Natural killer cell (primary cell): ENCODE measurements at regions not wholly inside any gene's neighbourhood (a gene's known extent, or its start where the extent isn't known, plus 50 kb on each side); places are given as distances from the start of the nearest gene placed in this dataset.

Experiments
- ATAC-seq, 3 donors: fragments of 150-1000 bp in 2 of 3; fragments of 200-7000 bp in 1 of 3; cut with Tn5 transposase; 1 replicate in 1 of 3; 2 replicates in 2 of 3; pipeline ENCODE4 v1.10.0; 2021; ENCODE audit warnings: mild to moderate bottlenecking in 2 of 3, moderate library complexity in 2 of 3
- DNase-seq, 2 donors: peaks; one replicate each; pipeline versions ENCODE4 v3.0.0 to v3.0.0-alpha.2; 2013 to 2021; ENCODE audit warnings: mixed read lengths in 1 of 2
- H3K27ac ChIP-seq: one replicate; pipeline ENCODE4 v1.5.1; 2013; ENCODE audit warnings: mild to moderate bottlenecking, low read length
- H3K27me3 ChIP-seq: one replicate; pipeline ENCODE4 v1.6.1; 2013; ENCODE audit warnings: low read length; ENCODE audit not compliant: control insufficient read depth, insufficient read depth
- H3K36me3 ChIP-seq: one replicate; pipeline ENCODE4 v1.6.1; 2013; ENCODE audit warnings: low read length; ENCODE audit not compliant: control insufficient read depth, insufficient read depth
- H3K4me1 ChIP-seq: one replicate; pipeline ENCODE4 v1.6.1; 2013; ENCODE audit warnings: low read length; ENCODE audit not compliant: control insufficient read depth, insufficient read depth
- H3K4me3 ChIP-seq: one replicate; pipeline ENCODE4 v1.5.1; 2013; ENCODE audit warnings: low read length
- H3K9me3 ChIP-seq: one replicate; pipeline ENCODE4 v1.6.1; 2013; ENCODE audit warnings: low read length; ENCODE audit not compliant: control insufficient read depth, insufficient read depth
- H3K27ac Mint-ChIP-seq, 2 donors: one replicate each; pipeline ENCODE4 v1.8.0; 2022; ENCODE audit warnings: mild to moderate bottlenecking in 2 of 2, mixed read lengths in 2 of 2, moderate library complexity in 1 of 2
- H3K27me3 Mint-ChIP-seq, 2 donors: one replicate each; pipeline ENCODE4 v1.8.0; 2022; ENCODE audit warnings: low read depth in 2 of 2, mixed read lengths in 2 of 2
- H3K36me3 Mint-ChIP-seq: one replicate; pipeline ENCODE4 v1.8.0; 2022; ENCODE audit warnings: mixed read lengths
- H3K4me1 Mint-ChIP-seq, 2 donors: one replicate each; pipeline ENCODE4 v1.8.0; 2022; ENCODE audit warnings: mixed read lengths in 2 of 2
- H3K4me3 Mint-ChIP-seq: one replicate; pipeline ENCODE4 v1.8.0; 2022; ENCODE audit warnings: mild to moderate bottlenecking, moderate library complexity, mixed read lengths
- H3K9me3 Mint-ChIP-seq, 2 donors: one replicate each; pipeline ENCODE4 v1.8.0; 2022; ENCODE audit warnings: mixed read lengths in 2 of 2
- CTCF ChIP-seq: fragments of 200-600 bp; IDR thresholded peaks from one replicate; pipeline ENCODE4 v1.8.0; 2022; ENCODE audit warnings: antibody characterized with exemption
- WGBS: methylation state at CpG from one replicate; pipeline ENCODE4 v1.1.7; 2013; ENCODE audit warnings: missing lambda C conversion rate; ENCODE audit not compliant: insufficient coverage; 5-methylcytosine and 5-hydroxymethylcytosine counted together
- intact Hi-C: fragments of 100-400 bp; cut with micrococcal nuclease; formaldehyde crosslinking; loops from one replicate; pipeline ENCODE4 v1.14.2; 2022

GRCh38 chr3:193814166-193814892 is 221.3 kb downstream of the OPA1 start:
- Mint-ChIP-seq H3K4me3 (no peak overlapping the region), H3K9me3 (no peaks in the 10 kb centered on the region), H3K27ac (no peak overlapping the region), H3K4me1 (no peaks in the 10 kb centered on the region), H3K36me3 (no peaks in the 10 kb centered on the region), H3K27me3 (peaks cover 5 to 8% of the 10 kb centered on the region in 2 donors)
- Histone ChIP-seq H3K27me3 (no peaks in the 10 kb centered on the region), H3K36me3 (no peaks in the 10 kb centered on the region), H3K4me3 (no peak overlapping the region), H3K4me1 (no peaks in the 10 kb centered on the region), H3K27ac (no peak overlapping the region), H3K9me3 (no peaks in the 10 kb centered on the region)
- TF ChIP-seq CTCF, result no peak
- DNase-seq, result no peak
- WGBS, result 91% methylated on average over 11 of the region's 11 CpGs
- peak in 1 of 3 donors; percentile 33 for ATAC-seq
- intact Hi-C loops, result no loop called here

GRCh38 chr3:193815246-193816027 is 222.4 kb downstream of the OPA1 start:
- Histone ChIP-seq H3K9me3 (no peaks in the 10 kb centered on the region), H3K36me3 (no peaks in the 10 kb centered on the region), H3K4me1 (no peaks in the 10 kb centered on the region), H3K27ac (no peak overlapping the region), H3K4me3 (no peak overlapping the region), H3K27me3 (no peaks in the 10 kb centered on the region)
- DNase-seq (no peak), ATAC-seq (no peak)
- intact Hi-C loops, result no loop called here
- H3K9me3 Mint-ChIP-seq, result no peaks in the 10 kb centered on the region
- H3K27me3 Mint-ChIP-seq, result peaks cover 7 to 14% of the 10 kb centered on the region in 2 donors
- WGBS, result 95% methylated on average over 8 of the region's 8 CpGs
- H3K27ac Mint-ChIP-seq, result no peak overlapping the region
- no peaks in the 10 kb centered on the region for H3K4me1 Mint-ChIP-seq
- H3K36me3 Mint-ChIP-seq, result no peaks in the 10 kb centered on the region
- TF ChIP-seq CTCF, result no peak
- no peak overlapping the region for H3K4me3 Mint-ChIP-seq

GRCh38 chr3:193816028-193816395 is 223.0 kb downstream of the OPA1 start:
- DNase-seq, result no peak
- H3K27ac ChIP-seq, result no peak overlapping the region
- H3K36me3 ChIP-seq, result no peaks in the 10 kb centered on the region
- Mint-ChIP-seq H3K27ac (no peak overlapping the region), H3K4me3 (no peak overlapping the region), H3K36me3 (no peaks in the 10 kb centered on the region), H3K4me1 (no peaks in the 10 kb centered on the region), H3K27me3 (peaks cover 9 to 18% of the 10 kb centered on the region in 2 donors), H3K9me3 (no peaks in the 10 kb centered on the region)
- no peak for TF ChIP-seq CTCF
- H3K9me3 ChIP-seq, result no peaks in the 10 kb centered on the region
- H3K4me1 ChIP-seq, result no peaks in the 10 kb centered on the region
- H3K27me3 ChIP-seq, result no peaks in the 10 kb centered on the region
- 94% methylated on average over 9 of the region's 10 CpGs for WGBS
- intact Hi-C loops, result no loop called here
- H3K4me3 ChIP-seq, result no peak overlapping the region
- no peak for ATAC-seq
